HAP-1 (cell line): ENCODE measurements at regions not wholly inside any gene's neighbourhood (a gene's known extent, or its start where the extent isn't known, plus 50 kb on each side); places are given as distances from the start of the nearest gene placed in this dataset.

Source experiments
- DNase-seq, 2 experiments: peaks; one replicate each; pipeline ENCODE4 v3.0.0-alpha.2; 2016 to 2020; ENCODE audit warnings: low spot score in 2 of 2
- H3K27me3 ChIP-seq: fragments of 250-450 bp; sonication (Bioruptor Pico); 2 replicates; pipeline ENCODE4 v1.5.1; 2020; ENCODE audit warnings: low read depth, mild to moderate bottlenecking, moderate library complexity
- H3K36me3 ChIP-seq: fragments of 250-450 bp; sonication (Bioruptor Pico); replicated peaks from 2 replicates; pipeline ENCODE4 v1.5.1; 2020; ENCODE audit warnings: mild to moderate bottlenecking
- H3K4me1 ChIP-seq: fragments of 250-450 bp; sonication (Bioruptor Pico); 2 replicates; pipeline ENCODE4 v1.5.1; 2020; ENCODE audit warnings: mild to moderate bottlenecking
- H3K4me3 ChIP-seq: fragments of 250-450 bp; sonication (Bioruptor Pico); 2 replicates; pipeline ENCODE4 v1.5.1; 2020; ENCODE audit warnings: mild to moderate bottlenecking, moderate library complexity
- H3K9me3 ChIP-seq: fragments of 250-450 bp; sonication (Bioruptor Pico); 2 replicates; pipeline ENCODE4 v1.5.1; 2020; ENCODE audit warnings: mild to moderate bottlenecking, moderate library complexity
- in situ Hi-C: fragments of 300-500 bp; cut with MboI; formaldehyde crosslinking; loops from 3 replicates; pipeline ENCODE4 v1.14.3; 2020; ENCODE audit warnings: low sequenced_read_pairs, inconsistent platforms, mixed read lengths

DNA sequence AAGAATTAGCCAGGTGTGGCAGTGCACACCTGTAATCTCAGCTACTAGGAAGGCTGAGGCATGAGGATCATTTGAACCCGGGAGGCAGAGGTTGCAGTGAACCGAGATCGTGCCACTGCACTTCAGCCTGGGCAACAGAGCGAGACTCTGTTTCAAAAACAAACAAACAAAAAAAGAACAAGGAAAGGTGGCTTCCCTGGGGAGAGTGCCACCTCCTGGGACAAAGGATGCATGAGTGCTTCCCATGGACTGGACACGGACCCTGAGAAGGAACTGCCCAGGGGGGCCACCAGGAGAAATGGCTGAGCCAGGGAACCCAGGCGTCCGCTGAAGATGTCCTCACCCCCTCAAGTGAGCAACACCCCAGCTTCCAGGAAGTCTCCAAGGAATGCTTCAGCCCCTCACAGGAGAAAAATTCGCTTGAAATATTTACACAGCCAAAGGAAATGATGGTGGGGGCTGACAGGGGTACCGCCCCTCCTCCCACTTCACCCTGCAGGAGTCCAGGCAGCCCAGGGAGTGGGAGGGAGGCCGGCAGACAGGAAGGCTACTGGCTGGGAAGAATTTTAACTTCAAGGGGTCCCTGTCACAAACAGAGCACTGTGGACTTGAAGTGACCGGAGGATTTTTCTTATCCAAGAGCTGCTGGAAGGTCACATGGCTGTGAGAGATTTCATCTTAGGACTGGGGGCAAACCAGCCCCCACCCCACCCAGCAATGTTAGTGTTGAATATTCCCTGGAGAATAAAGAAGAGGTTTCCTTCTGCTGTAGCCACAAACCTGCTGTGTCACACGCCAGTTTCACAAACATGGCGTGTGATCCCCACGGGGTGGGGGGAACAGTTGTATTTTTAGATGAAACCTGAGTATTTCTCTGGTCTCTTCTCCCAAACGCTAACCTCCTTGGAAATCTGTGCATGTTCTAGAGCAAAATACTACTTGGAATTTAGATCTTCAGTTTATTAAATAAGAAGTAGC is 90.8 kb upstream of the SLC25A33 start:
- Histone ChIP-seq H3K4me1 (no peaks in the 10 kb centered on the region), H3K9me3 (no peaks in the 10 kb centered on the region), H3K4me3 (no peak overlapping the region), H3K36me3 (no peaks in the 10 kb centered on the region), H3K27me3 (no peaks in the 10 kb centered on the region)
- in situ Hi-C loops = no loop called here
- DNase-seq = no peak

- no peak for DNase-seq
- no peaks in the 10 kb centered on the region for H3K36me3 ChIP-seq
- no peaks in the 10 kb centered on the region for H3K4me1 ChIP-seq
- H3K4me3 ChIP-seq = no peak overlapping the region
- H3K27me3 ChIP-seq = no peaks in the 10 kb centered on the region
- in situ Hi-C loops = no loop called here
- no peaks in the 10 kb centered on the region for H3K9me3 ChIP-seq
These were observed 90.1 kb upstream of the SLC25A33 start for GRCh38 chr1:9449110-9449627.

DNA sequence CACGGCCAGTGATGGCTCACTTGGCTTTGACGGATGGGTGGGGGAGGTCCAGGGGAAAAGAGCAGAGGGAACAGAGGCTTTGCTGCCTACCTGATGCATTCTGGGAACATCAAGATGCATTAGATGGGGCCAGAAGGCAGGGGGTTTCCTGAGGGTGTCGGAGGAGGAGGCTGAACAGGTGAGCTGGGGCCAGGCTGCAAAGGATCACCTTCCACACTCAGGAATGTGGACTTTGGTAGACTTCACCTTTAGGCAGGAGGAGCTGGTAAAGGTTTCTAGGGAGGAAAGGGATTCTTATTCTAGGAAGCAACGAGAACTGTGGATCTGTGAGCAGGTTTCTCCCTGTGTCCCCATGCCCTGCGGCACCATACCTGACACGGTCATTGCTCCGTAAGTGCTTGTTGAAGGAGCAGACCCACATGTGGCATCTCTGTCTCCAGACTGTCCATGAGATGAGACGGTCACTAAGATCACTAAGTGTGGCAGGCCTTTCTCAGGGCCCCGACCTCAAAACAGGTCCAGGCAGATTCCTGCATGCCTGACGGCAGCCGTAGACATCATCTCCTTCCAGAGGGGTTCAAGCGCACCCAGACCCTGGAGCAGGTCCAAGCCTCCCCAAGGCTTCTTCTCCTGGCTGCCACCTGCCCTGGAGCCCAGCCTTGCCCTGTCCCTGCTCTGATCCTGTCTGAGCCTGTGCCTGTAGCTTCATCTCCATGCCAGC is 89.1 kb upstream of the SLC25A33 start:
- Histone ChIP-seq H3K4me1 (no peaks in the 10 kb centered on the region), H3K4me3 (no peak overlapping the region), H3K27me3 (no peaks in the 10 kb centered on the region), H3K36me3 (no peaks in the 10 kb centered on the region), H3K9me3 (no peaks in the 10 kb centered on the region)
- DNase-seq = no peak
- in situ Hi-C loops = loop anchor here (10.0 kb wide), 1 partner anchor 165 kb away; no protein-coding TSS in a partner anchor

DNA sequence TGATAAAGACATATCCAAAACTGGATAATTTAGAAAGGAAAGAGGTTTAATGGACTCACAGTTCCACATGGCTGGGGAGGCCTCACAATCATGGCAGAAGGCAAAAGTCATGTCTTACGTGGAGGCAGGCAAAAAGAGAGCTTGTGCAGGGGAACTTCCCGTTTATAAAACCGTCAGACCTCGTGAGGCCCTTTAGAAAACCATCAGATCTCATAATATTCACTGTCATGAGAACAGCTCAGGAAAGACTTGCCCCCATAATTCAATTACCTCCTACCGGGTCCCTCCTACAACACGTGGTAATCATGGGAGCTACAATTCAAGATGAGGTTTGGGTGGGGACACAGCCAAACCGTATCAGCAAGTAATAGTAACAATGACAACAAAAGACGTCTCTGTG is 88.2 kb upstream of the SLC25A33 start:
- no peaks in the 10 kb centered on the region for H3K27me3 ChIP-seq
- H3K4me3 ChIP-seq = no peak overlapping the region
- no peak for DNase-seq
- H3K9me3 ChIP-seq = no peaks in the 10 kb centered on the region
- in situ Hi-C loops = loop anchor here (10.0 kb wide), 1 partner anchor 166 kb away; no protein-coding TSS in a partner anchor
- H3K4me1 ChIP-seq = no peaks in the 10 kb centered on the region
- no peaks in the 10 kb centered on the region for H3K36me3 ChIP-seq

DNA sequence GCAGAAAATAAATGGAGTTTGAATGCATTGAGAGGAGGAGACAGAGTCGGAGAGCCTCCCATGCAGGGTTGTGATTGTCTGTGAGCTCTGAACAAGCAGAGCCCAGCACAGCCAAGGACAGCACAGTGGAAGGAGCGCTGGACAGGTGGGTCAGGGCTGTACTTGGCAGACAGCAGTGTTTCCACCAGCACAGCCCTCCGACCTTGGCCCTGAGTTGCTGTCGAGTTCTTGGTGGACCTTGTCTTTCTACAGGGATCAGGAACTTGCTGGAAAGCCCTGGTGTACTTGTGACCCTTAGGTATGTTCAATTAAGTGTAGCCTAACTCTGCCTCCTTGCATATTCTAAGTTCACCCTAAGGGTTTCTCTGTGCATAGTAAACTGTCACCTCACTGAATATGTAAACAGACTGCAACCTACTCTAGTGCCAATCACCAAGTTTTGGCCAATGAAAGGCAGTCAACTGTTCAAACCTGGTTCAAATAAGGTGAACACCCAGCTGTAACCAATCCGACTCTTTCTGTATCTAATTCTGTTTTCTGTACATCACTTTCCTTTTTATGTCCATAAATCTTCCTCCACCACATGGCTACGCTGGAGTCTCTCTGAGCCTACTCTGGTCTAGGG is 86.6 kb upstream of the SLC25A33 start:
- DNase-seq = no peak
- Histone ChIP-seq H3K27me3 (no peaks in the 10 kb centered on the region), H3K36me3 (no peaks in the 10 kb centered on the region), H3K9me3 (no peaks in the 10 kb centered on the region), H3K4me3 (no peak overlapping the region), H3K4me1 (no peaks in the 10 kb centered on the region)
- in situ Hi-C loops = loop anchor here (10.0 kb wide), 1 partner anchor 168 kb away; no protein-coding TSS in a partner anchor

- in situ Hi-C loops = loop anchor here (10.0 kb wide), 1 partner anchor 169 kb away; no protein-coding TSS in a partner anchor
- Histone ChIP-seq H3K4me1 (no peaks in the 10 kb centered on the region), H3K27me3 (no peaks in the 10 kb centered on the region), H3K36me3 (no peaks in the 10 kb centered on the region), H3K9me3 (no peaks in the 10 kb centered on the region), H3K4me3 (no peak overlapping the region)
- DNase-seq = no peak
These were observed 85.9 kb upstream of the SLC25A33 start for GRCh38 chr1:9453375-9453774.

DNA sequence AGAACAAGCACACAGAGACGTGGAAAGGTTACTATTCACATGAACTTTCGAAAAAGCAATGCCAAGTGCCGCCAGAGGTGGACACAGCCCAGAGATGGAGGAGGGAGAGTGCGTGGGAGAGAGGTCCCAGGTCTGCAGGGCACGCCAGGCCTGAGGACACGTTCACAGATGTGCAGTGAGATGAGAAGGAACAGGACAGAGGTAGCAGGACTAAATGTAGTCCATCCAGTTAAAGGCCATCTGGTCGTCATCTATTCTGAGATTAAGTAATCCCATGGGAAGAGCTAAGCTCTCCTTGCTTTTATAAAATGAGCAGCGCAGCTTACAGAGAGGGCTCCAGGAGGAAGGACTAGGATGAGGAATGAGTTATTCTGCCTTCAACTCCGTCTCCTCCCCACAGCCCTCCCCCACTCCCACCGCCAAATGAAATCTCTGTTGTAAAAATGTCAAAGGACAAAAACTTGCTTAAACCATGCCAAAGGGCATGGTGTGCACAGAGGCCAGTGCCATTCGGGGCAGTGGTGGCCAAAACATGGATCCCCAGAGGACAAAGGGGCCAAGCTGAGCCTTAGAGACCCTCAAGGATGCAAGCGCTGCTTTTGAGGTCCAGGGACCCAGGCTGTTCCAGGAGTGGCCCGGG is 85.4 kb upstream of the SLC25A33 start:
- no peaks in the 10 kb centered on the region for H3K9me3 ChIP-seq
- no peak overlapping the region for H3K4me3 ChIP-seq
- no peaks in the 10 kb centered on the region for H3K36me3 ChIP-seq
- no peaks in the 10 kb centered on the region for H3K27me3 ChIP-seq
- no peaks in the 10 kb centered on the region for H3K4me1 ChIP-seq
- in situ Hi-C loops = loop anchor here (10.0 kb wide), 1 partner anchor 169 kb away; no protein-coding TSS in a partner anchor
- DNase-seq = no peak

DNA sequence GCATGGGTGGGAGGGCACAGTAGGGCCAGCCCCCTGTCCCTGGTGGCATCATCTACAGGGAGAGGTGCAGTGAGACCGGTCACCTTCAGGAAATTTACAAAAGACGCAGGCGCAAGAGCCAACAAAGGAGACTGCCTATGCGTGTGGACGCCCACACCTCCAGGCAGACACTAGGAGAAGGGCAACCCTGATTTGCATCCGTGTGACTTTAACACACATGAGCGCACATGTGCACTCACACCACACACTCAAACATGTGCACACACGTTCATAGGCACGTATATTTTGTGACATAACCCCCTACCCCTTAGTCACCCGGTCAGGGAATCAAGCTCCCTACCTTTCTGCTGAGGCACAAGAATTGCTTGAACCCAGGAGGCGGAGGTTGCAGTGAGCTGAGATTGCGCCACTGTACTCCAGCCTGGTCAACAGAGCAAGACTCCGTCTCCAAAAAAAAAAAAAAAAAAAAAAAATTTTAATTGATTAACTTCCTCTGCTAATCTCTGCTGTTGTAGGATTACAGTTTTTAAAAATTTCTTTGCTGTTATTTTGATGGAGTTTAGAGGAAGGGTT is 84.7 kb upstream of the SLC25A33 start:
- in situ Hi-C loops = loop anchor here (10.0 kb wide), 1 partner anchor 170 kb away; no protein-coding TSS in a partner anchor
- Histone ChIP-seq H3K9me3 (no peaks in the 10 kb centered on the region), H3K4me1 (no peaks in the 10 kb centered on the region), H3K4me3 (no peak overlapping the region), H3K36me3 (no peaks in the 10 kb centered on the region), H3K27me3 (no peaks in the 10 kb centered on the region)
- DNase-seq = no peak

DNA sequence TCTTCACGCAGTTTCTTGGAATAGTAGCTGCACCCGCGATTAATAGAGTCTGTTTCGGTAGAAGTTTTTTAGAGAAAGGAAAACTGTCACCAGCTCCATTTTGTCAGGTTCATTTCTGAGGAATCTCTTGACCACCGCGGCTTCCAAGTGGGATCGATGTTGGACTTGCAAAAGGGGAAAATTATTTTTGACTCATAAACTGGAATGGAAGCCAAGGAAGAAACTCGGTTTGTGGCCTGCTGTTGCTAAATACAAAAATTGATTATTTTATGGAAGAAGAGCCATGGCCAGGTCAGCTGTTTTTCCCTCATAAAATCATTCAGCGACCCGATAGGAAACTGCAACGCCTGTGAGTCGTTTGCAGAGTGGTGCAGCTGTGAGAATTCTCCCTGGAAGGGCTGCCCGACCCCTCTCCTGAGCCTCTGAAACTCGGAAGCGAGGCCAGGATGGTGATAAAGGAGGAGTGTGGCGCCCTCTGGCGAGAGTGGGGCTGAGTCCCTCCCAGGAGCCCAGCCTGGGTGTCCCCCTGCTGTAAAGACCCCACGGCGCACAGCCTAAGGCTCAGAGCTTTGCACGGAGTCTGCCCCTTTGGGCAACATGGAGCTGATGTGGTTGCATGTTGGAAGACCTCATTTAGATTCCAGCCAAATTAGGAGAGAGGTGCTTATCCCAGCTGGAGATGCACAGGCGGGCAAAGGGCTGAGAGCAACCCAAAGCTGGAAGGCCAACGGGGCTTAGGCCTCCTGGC is 83.6 kb upstream of the SLC25A33 start:
- in situ Hi-C loops = loop anchor here (10.0 kb wide), 1 partner anchor 171 kb away; no protein-coding TSS in a partner anchor
- Histone ChIP-seq H3K4me3 (no peak overlapping the region), H3K27me3 (no peaks in the 10 kb centered on the region), H3K9me3 (no peaks in the 10 kb centered on the region), H3K4me1 (no peaks in the 10 kb centered on the region), H3K36me3 (no peaks in the 10 kb centered on the region)
- peak; percentile 55 to 86 for DNase-seq

GRCh38 chr1:9456833-9457232 is 82.4 kb upstream of the SLC25A33 start:
- in situ Hi-C loops = loop anchor here (10.0 kb wide), 1 partner anchor 172 kb away; no protein-coding TSS in a partner anchor
- H3K4me3 ChIP-seq = no peak overlapping the region
- no peaks in the 10 kb centered on the region for H3K36me3 ChIP-seq
- no peaks in the 10 kb centered on the region for H3K4me1 ChIP-seq
- DNase-seq = no peak
- H3K27me3 ChIP-seq = no peaks in the 10 kb centered on the region
- H3K9me3 ChIP-seq = no peaks in the 10 kb centered on the region

- Histone ChIP-seq H3K4me3 (no peak overlapping the region), H3K36me3 (no peaks in the 10 kb centered on the region), H3K4me1 (no peaks in the 10 kb centered on the region), H3K27me3 (no peaks in the 10 kb centered on the region), H3K9me3 (0 out of 2 replicates have a peak, but pooled peaks cover 2% of the 10 kb centered on the region)
- in situ Hi-C loops = loop anchor here (10.0 kb wide), 1 partner anchor 175 kb away; no protein-coding TSS in a partner anchor
- DNase-seq = no peak
These were observed 79.4 kb upstream of the SLC25A33 start for GRCh38 chr1:9459816-9460407.

DNA sequence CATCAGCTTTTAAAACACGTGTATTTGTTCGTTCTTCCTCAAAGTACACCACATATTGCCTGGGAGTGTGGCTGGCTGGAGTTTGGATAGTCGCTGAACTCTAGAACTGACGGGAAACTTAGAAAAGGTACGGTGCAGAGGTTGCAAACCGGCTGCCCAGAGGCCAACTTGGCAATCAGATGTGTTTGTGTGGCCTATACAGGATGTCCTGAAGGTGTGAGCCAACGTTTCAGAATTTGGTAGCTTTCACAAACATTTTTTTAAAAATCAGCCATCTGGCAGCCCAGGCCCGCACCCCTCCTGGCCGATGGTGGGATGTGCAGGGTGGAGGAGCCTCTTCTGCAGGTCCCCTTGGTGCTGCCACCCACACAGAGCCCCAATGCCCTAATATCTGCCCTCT is 73.6 kb upstream of the SLC25A33 start:
- Histone ChIP-seq H3K4me3 (no peak overlapping the region), H3K36me3 (no peaks in the 10 kb centered on the region), H3K9me3 (0 out of 2 replicates have a peak, but pooled peaks cover 2% of the 10 kb centered on the region), H3K4me1 (no peaks in the 10 kb centered on the region), H3K27me3 (no peaks in the 10 kb centered on the region)
- in situ Hi-C loops = no loop called here
- no peak for DNase-seq
